Pulmonary artery endothelial cell (primary cell): ENCODE measurements at regions not wholly inside any gene's neighbourhood (a gene's known extent, or its start where the extent isn't known, plus 50 kb on each side); places are given as distances from the start of the nearest gene placed in this dataset.
"Not testable (repeated sequence)": the region's sequence is repeated elsewhere in the genome, so short reads cannot be mapped to it uniquely, and the experiment has no call there.

ENCODE experiments used
- DNase-seq: peaks from one replicate; pipeline ENCODE4 v3.0.0-alpha.2; 2011; ENCODE audit warnings: low read depth, low spot score

DNA sequence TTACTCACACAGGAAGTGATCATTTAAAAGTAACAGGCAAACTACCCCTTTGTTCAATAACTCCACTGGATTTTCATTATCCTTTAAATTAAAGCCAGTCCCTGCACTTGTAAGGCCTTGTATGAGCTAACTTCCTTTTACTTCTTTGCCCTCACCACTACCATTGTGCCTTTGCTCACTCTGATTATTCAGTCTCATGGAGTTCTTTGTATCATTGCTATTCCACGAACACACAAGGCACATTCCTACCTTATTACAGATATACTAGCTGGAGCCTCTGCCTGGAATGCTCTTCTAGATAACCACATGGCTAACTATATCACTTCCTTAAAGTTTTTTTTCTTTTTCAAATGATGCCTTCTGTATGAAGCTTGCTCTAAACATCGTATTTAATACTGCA, 748.6 kb upstream of the HS3ST5 start:
- no peak for DNase-seq

DNA sequence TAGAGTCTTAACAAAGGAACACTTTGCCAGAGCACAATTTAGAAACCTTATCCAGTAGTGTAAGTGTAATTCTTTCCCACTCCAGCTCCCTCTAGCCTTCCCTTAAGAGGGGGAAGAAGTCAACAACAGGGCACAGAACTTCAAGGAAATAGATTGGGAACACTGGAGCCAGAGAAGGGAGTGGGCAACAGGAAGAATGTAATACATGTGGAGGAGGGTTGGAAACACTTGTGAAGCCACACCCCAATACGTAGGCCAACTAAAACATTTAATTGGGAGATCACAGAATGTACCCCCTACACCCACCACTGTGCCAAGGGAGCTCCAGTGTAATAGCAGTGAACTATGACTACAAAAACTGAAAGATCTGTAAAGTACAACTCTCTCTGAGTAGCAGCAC, 735.7 kb upstream of the HS3ST5 start:
- DNase-seq = no peak

DNA sequence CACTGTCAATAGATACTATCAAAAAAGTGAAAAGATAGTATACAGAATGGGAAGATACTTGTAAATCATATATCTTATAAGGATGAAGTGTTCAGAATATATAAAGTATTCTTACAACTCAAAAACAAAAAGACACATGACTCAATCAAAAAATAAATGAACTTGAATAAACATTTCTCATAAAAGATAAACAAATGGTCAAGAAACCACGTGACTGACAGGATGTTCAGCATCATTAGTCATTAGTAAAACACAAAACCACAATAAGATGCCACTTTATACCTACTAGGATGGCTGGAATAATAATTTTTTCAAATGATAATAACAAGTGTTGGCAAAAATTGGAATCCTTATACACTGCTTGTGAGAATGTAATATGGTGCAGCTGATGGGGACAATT, 729.1 kb upstream of the HS3ST5 start:
- DNase-seq = no peak

DNA sequence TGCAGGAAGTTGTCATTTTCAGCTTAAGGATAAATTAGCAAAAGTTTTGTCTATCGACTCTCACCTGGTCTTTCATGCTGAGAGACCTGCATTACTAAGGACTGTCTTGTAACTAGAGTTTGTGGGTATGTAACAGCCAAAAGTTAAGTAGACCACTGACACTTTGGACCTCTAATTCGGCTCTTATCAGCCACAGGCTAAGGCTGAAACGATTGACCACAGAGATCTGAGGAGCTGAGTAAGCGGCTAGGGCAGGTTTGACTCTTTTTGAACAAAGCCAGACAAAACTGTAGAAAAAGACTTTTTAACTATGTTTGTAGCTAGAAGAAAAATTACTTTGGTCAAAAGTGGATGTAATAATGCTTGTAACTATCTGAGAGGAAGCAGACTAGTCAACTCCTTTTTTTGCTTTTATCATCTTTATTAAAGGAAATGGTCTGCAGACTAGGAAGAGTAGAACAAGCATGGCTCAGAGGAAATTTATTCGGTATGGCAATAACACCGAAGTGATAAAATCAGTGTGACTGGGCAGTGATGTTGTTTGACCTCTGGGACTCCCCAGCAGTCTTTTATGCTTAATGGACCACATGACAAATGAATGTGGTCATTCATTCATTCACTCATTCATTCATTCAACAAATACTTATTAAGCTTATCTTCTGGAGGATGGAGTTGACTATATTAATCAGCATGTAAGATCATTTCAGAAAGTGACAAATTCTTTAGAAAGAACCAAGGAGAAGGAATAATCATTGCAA, 725.0 kb upstream of the HS3ST5 start:
- DNase-seq = no peak

DNA sequence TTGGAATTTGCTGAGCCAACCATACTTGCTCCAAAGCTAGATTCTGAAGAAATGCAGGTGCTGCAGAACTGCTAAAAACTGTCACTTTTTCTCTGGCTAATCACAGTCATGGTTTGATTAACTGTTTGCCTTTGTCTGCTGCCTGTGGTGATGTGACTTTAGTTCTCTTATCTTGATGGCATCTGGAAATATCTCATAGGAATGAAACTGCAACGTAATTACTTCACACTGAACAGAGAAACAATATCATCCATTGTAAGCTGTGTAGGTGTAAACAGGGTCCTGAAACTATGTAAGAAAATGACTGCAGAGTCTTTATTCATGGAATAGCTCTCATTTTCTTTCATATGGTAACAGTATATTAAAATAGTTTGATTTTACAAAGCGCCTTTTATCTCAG, 721.9 kb upstream of the HS3ST5 start:
- DNase-seq = no peak

DNA sequence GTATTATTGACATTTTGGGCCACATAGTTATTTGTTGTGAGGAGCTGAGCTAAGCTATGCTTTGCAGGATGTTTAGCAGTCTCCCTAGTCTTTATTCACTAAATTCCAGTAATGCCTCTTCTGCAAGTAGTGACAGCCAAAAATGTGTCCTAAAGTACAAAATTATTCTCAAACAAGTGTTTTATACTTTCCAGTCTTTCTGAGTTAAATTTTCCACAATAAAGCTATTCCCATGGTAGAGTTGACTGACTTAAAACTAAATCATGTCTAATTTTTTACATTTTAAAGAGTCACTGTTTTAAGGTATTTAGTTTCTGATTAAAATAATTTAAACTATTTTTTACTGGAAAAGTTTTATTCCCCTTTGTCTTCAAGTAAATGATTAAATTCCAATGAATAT, 717.8 kb upstream of the HS3ST5 start:
- no peak for DNase-seq

DNA sequence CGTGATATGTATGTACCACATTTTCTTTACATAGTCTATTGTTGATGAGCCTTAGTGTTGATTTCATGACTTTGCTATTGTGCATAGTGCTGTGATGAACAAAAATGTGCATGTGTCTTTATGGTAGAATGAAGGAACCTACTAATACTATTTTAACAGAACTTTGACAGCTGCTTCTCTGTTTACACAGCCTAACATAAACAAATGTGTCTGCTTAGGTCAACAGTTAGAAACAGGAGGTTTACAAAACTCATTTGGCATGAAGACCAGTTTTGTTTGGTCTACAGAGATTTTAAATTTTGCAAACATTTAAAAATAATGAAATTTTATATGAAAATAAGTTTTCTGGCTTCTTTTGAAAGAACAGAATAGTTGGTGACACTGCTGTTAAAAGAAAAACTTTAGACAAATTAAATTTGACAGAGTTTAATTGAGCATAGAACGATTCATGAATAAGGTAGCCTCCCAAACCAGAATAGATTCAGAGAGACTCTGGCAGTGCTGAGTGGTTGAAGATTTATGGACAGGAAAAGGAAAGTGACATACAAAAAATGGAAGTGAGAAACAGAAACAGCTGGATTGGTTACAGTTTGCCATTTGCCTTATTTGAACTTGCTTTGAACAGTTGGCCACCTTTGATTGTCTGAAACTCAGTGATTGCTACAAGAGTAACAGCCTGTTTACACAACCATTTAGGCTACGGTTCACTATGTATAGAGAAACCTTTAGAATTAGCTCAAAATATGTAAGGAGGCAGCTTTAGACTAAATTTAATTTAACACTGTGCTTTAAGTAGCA, 715.8 kb upstream of the HS3ST5 start:
- DNase-seq = no peak

DNA sequence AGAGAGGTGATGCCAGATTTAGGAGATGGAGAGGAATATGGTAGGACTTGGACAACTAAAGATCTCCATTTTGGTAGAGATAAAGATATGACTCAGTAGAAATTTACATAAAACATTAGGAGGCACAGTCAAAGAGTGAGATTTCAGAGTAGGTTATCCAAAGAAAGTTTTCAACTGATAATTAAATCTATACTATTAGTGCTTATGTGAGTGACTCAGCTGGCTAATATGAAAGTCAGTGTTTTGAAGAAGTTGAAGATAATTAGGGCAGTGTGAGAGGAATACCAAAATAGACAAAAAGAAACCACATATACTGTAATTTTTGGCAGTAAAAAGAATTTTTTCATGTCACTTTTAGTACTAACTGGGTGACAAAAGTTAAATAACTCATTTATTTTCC, 712.8 kb upstream of the HS3ST5 start:
- DNase-seq = no peak

DNA sequence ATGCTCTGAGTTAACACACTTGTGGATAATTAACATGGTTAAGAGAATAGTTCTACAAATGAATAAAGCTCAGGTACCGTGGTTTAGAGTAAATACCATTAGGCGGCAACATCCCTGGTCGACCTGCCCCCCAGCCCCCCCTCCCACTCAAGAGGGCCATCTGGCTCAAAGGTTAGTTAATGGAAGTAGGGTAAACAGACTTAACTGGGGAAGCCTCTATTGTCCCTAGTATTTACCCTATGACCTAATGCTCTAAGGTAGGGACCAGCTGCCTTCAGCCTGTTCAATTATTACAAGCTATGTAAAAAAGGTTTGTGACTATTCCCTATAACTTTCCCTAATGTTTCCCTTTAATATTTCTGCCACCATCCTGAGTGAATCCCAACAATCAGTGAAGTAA, 711.4 kb upstream of the HS3ST5 start:
- DNase-seq = not testable (repeated sequence)

DNA sequence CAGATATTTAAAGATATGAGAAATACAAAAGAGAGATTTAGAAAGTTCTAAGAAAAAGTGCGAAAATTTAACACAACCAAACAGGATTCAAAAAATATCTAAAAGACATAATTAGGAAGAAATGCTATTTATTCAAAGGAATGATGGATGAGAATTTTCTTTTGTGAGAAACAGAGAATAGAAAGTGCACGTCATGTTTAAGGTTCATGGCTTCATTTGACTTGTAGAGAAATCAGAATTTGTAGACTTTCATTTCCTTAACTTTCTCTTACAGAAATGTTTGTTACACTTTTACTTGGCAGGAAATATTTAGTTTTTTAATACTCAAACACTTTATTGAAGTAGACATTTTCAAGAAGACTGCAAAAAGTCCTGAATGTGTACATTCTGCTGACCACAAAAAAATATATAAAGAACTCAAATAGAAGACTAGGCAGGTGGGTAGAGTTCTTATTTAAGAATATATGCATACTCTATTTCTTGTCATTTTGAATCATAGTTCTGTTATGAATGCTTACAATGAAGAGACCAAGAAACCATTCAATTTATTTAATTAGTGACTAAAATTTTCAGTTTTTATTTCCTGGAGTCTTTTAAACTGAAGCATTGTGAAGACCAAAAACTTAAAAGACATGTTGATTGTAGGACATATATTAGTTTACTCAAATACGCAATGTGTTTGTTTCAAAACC, 710.5 kb upstream of the HS3ST5 start:
- no peak for DNase-seq

DNA sequence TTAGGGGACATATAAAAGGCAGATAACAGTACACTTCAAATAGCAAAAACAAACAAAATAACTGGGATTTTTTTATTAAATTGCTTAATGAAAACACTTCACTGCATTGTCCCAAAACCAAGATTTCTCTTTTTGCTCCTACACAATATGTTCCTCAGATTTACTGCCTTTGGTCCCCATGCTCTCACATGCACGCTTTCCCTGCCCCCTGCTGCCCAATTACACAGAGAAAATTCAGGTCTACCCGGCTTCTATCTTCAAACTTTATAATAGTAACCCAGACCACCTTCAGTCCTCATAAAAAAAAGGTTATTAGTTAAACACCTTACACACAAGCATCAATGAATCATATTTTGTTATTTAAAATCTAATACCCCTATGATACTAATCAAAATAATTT, 673.8 kb upstream of the HS3ST5 start:
- DNase-seq = no peak

DNA sequence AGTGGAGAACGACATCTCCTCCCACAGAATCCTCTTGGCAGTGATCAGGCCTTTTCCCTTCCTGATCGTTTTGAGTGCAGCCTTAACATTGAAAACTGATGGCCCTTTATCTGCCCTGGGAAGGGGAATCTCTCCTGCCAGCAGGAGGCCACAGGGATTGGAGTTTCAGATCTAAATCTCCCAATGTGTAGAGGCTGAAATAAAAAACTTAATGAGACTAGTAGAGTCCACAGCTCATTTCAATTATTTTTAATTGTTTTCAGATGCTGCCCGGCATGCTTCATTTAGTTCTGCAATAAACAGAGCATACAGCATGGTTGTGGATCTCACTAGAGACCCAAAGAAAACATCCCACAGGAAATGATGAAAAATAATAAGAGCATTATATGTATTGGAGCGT, 662.2 kb upstream of the HS3ST5 start:
- no peak for DNase-seq

DNA sequence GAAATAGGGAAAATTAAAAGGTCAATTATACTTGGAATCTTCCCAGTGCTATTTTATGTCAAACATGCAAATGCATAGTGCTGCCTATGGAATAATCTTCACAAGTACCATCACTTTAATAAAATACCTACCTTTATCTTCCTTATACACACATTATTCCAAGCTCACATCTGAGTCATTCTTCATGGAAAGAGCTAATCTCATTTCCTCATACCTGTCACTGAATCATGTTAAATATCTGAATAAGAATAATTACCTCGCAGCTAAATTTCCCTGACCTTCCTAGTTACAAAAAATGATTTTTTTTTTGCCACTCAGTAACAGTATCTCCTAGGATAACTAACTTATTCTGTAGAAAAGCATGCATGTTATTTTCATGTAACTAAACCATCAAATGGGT, 661.4 kb upstream of the HS3ST5 start:
- no peak for DNase-seq

DNA sequence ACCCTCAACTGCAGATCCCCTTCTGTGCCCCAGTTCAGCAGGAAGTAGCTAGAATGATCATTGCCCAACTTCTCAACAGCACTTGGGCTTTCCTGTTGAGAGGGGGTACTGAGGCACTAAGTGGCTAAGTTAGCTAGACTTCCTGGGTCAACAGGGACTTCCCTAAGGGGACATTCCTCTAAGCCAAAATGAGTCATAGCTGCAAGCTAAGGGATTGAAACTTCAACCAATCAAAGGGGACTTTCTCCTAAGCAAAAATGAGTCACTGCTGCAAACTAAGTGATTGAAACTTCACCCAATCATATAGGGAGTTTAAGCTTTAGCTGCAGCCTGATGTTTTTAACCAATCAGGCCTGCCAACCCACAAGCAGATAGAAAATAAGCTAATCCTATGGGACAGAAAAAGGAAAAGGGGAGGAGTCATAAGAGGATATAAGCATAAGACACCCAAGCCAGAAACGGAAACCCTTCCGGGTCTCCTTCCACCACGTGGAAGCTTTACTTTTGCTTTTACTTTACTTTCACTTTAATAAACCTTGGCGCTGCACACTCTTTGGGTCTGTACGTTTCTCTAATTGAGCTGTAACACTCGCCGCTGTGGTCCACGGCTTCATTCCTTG, 659.0 kb upstream of the HS3ST5 start:
- DNase-seq = no peak

DNA sequence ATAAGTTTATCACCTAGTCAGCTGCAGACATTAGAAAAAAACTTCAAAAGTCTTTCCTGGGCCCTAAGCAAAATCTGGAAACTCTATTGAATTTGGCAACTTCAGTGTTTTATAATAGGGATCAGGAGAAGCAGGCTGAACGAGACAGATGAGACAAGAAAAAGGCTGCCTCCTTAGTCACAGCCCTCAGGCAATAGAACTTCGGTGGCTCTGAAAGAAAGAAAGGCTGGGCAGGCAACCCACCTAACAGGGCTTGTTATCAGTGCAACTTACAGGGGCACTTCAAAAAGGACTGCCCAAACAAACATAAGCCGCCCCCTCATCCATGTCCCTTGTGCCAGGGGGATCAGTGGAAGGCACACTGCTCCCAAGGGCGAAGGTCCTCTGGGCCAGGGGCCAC, 657.9 kb upstream of the HS3ST5 start:
- no peak for DNase-seq

DNA sequence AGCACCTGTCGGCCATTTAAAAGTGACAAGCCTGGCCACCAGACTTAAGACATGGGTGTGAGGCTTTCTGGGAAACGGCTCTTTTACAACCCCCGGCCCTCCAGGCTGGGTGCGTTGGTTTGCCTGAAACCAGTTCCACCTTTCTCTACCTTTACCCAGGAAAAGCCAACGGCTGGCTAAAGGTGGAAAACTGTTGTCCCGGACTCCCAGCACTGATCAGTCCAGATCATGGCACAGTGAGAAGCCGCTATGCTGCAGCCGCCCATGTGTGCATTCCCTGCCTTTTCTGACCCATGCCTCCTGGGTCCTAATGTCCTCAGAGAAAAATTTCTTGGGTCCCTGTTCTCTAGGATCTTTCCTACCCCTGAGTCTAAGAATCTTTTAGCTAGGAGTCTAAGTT, 655.7 kb upstream of the HS3ST5 start:
- DNase-seq = no peak

DNA sequence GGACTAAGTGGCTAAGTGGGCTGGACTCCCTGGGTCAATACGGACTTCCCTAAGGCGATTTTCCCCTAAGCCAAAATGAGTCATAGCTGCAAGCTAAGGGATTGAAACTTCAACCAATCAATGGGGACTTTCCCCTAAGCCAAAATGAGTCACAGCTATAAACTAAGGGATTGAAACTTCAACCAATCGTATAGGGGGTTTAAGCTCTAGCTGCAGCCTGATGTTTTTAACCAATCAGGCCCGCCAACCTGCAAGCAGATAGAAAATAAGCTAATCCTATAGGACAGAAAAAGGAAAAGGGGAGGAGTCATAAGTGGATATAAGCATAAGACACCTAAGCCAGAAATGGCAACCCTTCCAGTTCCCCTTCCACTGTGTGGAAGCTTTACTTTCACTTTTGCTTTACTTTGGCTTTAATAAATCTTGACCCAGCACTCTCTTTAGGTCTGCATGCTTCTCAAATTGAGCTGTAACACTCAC, 655.0 kb upstream of the HS3ST5 start:
- no peak for DNase-seq

DNA sequence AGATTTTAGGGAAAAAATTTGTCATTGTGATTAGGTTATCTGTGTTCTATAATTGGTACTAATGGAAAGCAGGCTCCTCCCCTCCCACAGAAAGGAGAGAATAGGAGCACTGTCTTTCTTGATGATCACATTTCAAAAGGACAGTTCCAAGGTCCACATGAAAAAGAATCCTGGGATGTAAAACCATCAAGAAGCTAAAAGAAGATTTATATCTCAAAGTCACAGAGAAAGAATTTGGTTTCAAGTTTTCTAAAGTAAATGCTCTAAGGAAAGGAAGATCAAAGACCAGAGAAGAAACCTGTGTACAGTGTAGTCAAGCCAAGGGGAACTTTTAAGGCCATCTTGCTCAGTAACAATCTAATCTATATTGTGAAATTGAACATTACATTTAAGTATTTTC, 652.7 kb upstream of the HS3ST5 start:
- DNase-seq = no peak

DNA sequence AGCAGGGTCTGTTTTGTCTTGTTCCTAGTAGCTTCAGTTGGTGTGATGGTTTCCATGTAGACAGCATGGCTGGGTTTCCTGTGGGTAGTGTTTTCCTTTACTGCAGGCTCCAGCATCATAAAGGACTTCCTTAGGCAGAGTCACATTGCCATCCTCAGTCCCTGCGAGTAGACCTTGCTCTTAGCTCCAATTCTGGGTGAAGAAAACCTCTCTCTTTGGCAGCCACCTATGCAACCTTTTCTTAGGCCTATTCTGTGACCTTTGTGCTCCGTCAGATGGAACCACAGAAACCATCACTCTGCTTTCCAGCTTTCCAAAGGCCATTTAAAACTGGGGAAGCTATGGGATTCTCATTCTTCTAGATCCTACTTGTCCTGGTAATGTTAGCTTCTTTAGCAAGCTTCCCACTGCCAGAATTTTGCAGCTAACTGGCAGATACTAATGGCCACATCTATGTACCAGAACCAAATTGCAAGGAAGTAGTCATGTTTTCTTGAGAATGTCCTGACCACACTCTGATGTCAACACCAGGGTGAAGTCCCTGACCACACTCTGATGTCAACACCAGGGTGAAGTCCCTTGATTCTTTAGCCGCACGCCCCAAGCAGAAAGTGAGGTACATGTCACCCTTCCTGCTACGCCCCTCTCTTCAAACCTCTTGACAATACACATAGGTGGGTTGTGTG, 646.6 kb upstream of the HS3ST5 start:
- DNase-seq = no peak

DNA sequence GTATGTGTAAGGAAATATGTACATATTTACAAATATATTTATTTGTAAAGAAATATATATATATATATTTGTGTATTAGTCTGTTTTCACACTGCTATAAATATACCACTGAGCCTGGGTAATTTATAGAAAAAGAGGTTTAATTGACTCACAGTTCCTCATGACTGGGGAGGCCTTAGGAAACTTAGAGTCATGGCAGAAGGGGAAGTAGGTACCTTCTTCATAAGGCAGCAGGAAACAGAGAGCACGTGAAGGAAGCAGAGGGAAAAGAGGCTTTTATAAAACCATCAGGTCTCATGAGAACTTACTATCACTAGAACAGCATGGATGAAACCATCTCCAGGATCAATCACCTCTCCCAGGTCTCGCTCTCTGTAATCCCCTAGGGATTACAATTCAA, 644.5 kb upstream of the HS3ST5 start:
- no peak for DNase-seq

DNA sequence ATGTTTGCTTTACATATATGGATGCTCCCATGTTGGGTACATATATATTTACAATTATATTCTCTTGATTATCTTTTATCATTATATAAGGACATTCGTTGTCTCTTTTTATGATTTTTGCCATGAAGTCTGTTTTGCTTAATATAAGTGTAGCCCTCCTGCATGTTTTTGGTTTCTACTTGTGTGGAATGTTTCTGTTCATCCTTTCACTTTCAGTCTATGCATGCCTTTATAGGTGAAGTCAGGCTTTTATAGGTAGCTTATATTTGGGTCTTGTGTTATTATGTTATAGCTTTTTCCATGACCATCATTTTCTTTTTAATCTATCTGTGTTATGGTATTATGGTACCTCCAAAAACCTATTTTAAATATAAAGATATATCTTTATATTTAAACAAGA, 612.5 kb upstream of the HS3ST5 start:
- no peak for DNase-seq
